Esophagus squamous epithelium (tissue), 4 donors: ENCODE measurements at regions not wholly inside any gene's neighbourhood (a gene's known extent, or its start where the extent isn't known, plus 50 kb on each side); places are given as distances from the start of the nearest gene placed in this dataset.

Source experiments
- POLR2A ChIP-seq, 4 donors: fragments of 450-650 bp; IDR thresholded peaks; one replicate each; pipeline ENCODE4 v1.6.1; 2017; ENCODE audit warnings: antibody characterized with exemption in 4 of 4, mild to moderate bottlenecking in 4 of 4, moderate library complexity in 3 of 4
- TF ChIP-seq, protein P1 (sequence below), 6 experiments: fragments of 450-650 bp in 4 of 6; fragments of 200-600 bp in 2 of 6; sonication (generic) in 2 of 6; IDR thresholded peaks; one replicate each; pipeline ENCODE4 v1.5.1; 2016 to 2019; ENCODE audit warnings: antibody characterized with exemption in 6 of 6, mild to moderate bottlenecking in 4 of 6, moderate library complexity in 4 of 6

DNA sequence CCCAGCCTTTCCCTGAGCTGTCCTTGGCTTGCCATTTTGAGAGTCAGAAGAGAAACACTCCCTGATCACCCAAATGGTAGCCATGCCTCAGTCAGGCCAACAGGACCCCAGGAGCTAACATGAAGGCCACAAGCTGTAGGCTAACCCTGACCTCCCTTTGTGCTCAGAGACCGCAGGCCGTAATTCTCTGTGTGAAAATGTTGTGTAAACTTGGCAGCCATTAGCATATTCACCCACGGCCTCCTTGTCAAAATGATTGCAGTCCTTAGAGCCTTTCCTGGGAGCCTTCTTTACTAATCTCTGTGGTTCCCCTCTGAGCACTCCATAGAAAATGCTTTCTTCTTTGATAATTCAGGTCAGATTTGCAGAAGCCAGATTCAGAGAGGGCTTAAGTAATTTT, 418.9 kb downstream of the COG6 start:
- TF ChIP-seq, protein P1, sequence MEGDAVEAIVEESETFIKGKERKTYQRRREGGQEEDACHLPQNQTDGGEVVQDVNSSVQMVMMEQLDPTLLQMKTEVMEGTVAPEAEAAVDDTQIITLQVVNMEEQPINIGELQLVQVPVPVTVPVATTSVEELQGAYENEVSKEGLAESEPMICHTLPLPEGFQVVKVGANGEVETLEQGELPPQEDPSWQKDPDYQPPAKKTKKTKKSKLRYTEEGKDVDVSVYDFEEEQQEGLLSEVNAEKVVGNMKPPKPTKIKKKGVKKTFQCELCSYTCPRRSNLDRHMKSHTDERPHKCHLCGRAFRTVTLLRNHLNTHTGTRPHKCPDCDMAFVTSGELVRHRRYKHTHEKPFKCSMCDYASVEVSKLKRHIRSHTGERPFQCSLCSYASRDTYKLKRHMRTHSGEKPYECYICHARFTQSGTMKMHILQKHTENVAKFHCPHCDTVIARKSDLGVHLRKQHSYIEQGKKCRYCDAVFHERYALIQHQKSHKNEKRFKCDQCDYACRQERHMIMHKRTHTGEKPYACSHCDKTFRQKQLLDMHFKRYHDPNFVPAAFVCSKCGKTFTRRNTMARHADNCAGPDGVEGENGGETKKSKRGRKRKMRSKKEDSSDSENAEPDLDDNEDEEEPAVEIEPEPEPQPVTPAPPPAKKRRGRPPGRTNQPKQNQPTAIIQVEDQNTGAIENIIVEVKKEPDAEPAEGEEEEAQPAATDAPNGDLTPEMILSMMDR (IDR thresholded peaks at IDR 0.05) = no peak
- TF ChIP-seq POLR2A (IDR thresholded peaks at IDR 0.05) = no peak
